Stomach smooth muscle (tissue), 2 donors: ENCODE measurements at regions not wholly inside any gene's neighbourhood (a gene's known extent, or its start where the extent isn't known, plus 50 kb on each side); places are given as distances from the start of the nearest gene placed in this dataset.

Experiments
- H3K27ac ChIP-seq: one replicate; pipeline ENCODE4 v1.7.0; 2013; ENCODE audit warnings: mild to moderate bottlenecking, low read length, inconsistent platforms
- H3K27me3 ChIP-seq, 2 donors: one replicate each; pipeline ENCODE4 v1.7.0; 2013; ENCODE audit warnings: low read length in 2 of 2; ENCODE audit not compliant: insufficient read depth in 2 of 2, control insufficient read depth in 1 of 2
- H3K36me3 ChIP-seq, 2 donors: one replicate each; pipeline ENCODE4 v1.7.0; 2013; ENCODE audit warnings: low read length in 2 of 2; ENCODE audit not compliant: control insufficient read depth in 2 of 2, insufficient read depth in 2 of 2
- H3K4me1 ChIP-seq: one replicate; pipeline ENCODE4 v1.7.0; 2013; ENCODE audit warnings: low read length; ENCODE audit not compliant: control insufficient read depth, insufficient read depth
- H3K4me3 ChIP-seq, 2 donors: one replicate each; pipeline ENCODE4 v1.7.0; 2013; ENCODE audit warnings: low read length in 2 of 2
- H3K9ac ChIP-seq, 2 donors: one replicate each; pipeline ENCODE4 v1.7.0; 2013; ENCODE audit warnings: low read length in 2 of 2, mild to moderate bottlenecking in 1 of 2
- H3K9me3 ChIP-seq, 2 donors: one replicate each; pipeline ENCODE4 v1.7.0; 2013; ENCODE audit warnings: low read length in 2 of 2; ENCODE audit not compliant: control insufficient read depth in 2 of 2
- donor health status: healthy.
- donor health status: Pancreatic carcinoma.

- no peak overlapping the region for H3K27ac ChIP-seq
- H3K4me3 ChIP-seq: peak overlapping the region in 1 of 2 donors; percentile 8
- no peaks in the 10 kb centered on the region for H3K36me3 ChIP-seq
- H3K9ac ChIP-seq: no peak overlapping the region
- no peaks in the 10 kb centered on the region for H3K27me3 ChIP-seq
- peaks cover 4 to 12% of the 10 kb centered on the region in 2 donors for H3K9me3 ChIP-seq
- H3K4me1 ChIP-seq: peaks cover 3% of the 10 kb centered on the region
These were observed 545.4 kb upstream of the FZD8 start for GRCh38 chr10:36187380-36188079.

GRCh38 chr10:36185097-36185496 is 543.0 kb upstream of the FZD8 start:
- no peak overlapping the region for H3K9ac ChIP-seq
- no peak overlapping the region for H3K4me3 ChIP-seq
- H3K27ac ChIP-seq: no peak overlapping the region
- no peaks in the 10 kb centered on the region for H3K27me3 ChIP-seq
- peaks cover 0 to 4% of the 10 kb centered on the region in 2 donors for H3K9me3 ChIP-seq
- H3K4me1 ChIP-seq: peaks cover 3% of the 10 kb centered on the region
- H3K36me3 ChIP-seq: no peaks in the 10 kb centered on the region

- Histone ChIP-seq H3K36me3 (no peaks in the 10 kb centered on the region), H3K27ac (no peak overlapping the region), H3K4me3 (no peak overlapping the region), H3K27me3 (no peaks in the 10 kb centered on the region), H3K4me1 (peaks cover 3% of the 10 kb centered on the region), H3K9me3 (no peaks in the 10 kb centered on the region), H3K9ac (no peak overlapping the region)
These were observed 541.6 kb upstream of the FZD8 start for GRCh38 chr10:36183726-36184125.

- no peaks in the 10 kb centered on the region for H3K9me3 ChIP-seq
- H3K27ac ChIP-seq: no peak overlapping the region
- no peaks in the 10 kb centered on the region for H3K27me3 ChIP-seq
- H3K9ac ChIP-seq: no peak overlapping the region
- peaks cover under 1% of the 10 kb centered on the region for H3K4me1 ChIP-seq
- no peaks in the 10 kb centered on the region for H3K36me3 ChIP-seq
- H3K4me3 ChIP-seq: no peak overlapping the region
These were observed 541.0 kb upstream of the FZD8 start for GRCh38 chr10:36183056-36183455.

- no peak overlapping the region for H3K27ac ChIP-seq
- no peak overlapping the region for H3K4me3 ChIP-seq
- no peaks in the 10 kb centered on the region for H3K27me3 ChIP-seq
- H3K9me3 ChIP-seq: no peaks in the 10 kb centered on the region
- H3K4me1 ChIP-seq: no peaks in the 10 kb centered on the region
- H3K36me3 ChIP-seq: no peaks in the 10 kb centered on the region
- H3K9ac ChIP-seq: no peak overlapping the region
These were observed 540.5 kb upstream of the FZD8 start for GRCh38 chr10:36182606-36183005.

GRCh38 chr10:36182179-36182566 is 540.1 kb upstream of the FZD8 start:
- H3K9ac ChIP-seq: no peak overlapping the region
- H3K27ac ChIP-seq: no peak overlapping the region
- H3K4me3 ChIP-seq: no peak overlapping the region
- H3K9me3 ChIP-seq: no peaks in the 10 kb centered on the region
- H3K27me3 ChIP-seq: no peaks in the 10 kb centered on the region
- no peaks in the 10 kb centered on the region for H3K4me1 ChIP-seq
- no peaks in the 10 kb centered on the region for H3K36me3 ChIP-seq

- no peaks in the 10 kb centered on the region for H3K36me3 ChIP-seq
- H3K9ac ChIP-seq: no peak overlapping the region
- no peaks in the 10 kb centered on the region for H3K27me3 ChIP-seq
- H3K9me3 ChIP-seq: no peaks in the 10 kb centered on the region
- H3K27ac ChIP-seq: no peak overlapping the region
- H3K4me1 ChIP-seq: no peaks in the 10 kb centered on the region
- no peak overlapping the region for H3K4me3 ChIP-seq
These were observed 539.5 kb upstream of the FZD8 start for GRCh38 chr10:36181426-36182178.

- no peaks in the 10 kb centered on the region for H3K4me1 ChIP-seq
- H3K36me3 ChIP-seq: no peaks in the 10 kb centered on the region
These were observed 536.5 kb upstream of the FZD8 start for GRCh38 chr10:36178616-36179015.

GRCh38 chr10:36177071-36177470 is 535.0 kb upstream of the FZD8 start:
- Histone ChIP-seq H3K4me3 (no peak overlapping the region), H3K9me3 (no peaks in the 10 kb centered on the region), H3K27me3 (no peaks in the 10 kb centered on the region), H3K27ac (no peak overlapping the region), H3K4me1 (no peaks in the 10 kb centered on the region), H3K36me3 (no peaks in the 10 kb centered on the region), H3K9ac (no peak overlapping the region)

More at GRCh38 chr10:36178616-36179015, 536.5 kb upstream of the FZD8 start:
- H3K4me3 ChIP-seq: no peak overlapping the region
- H3K27me3 ChIP-seq: no peaks in the 10 kb centered on the region
- no peak overlapping the region for H3K27ac ChIP-seq
- no peaks in the 10 kb centered on the region for H3K9me3 ChIP-seq
- no peak overlapping the region for H3K9ac ChIP-seq

GRCh38 chr10:36175954-36176353 is 533.9 kb upstream of the FZD8 start:
- no peaks in the 10 kb centered on the region for H3K36me3 ChIP-seq
- no peak overlapping the region for H3K4me3 ChIP-seq
- no peaks in the 10 kb centered on the region for H3K9me3 ChIP-seq
- no peak overlapping the region for H3K9ac ChIP-seq
- H3K27me3 ChIP-seq: no peaks in the 10 kb centered on the region
- no peak overlapping the region for H3K27ac ChIP-seq
- H3K4me1 ChIP-seq: no peaks in the 10 kb centered on the region

GRCh38 chr10:36173364-36173763 is 531.3 kb upstream of the FZD8 start:
- Histone ChIP-seq H3K4me1 (no peaks in the 10 kb centered on the region), H3K36me3 (no peaks in the 10 kb centered on the region), H3K4me3 (no peak overlapping the region), H3K9ac (no peak overlapping the region), H3K27ac (no peak overlapping the region), H3K9me3 (no peaks in the 10 kb centered on the region), H3K27me3 (no peaks in the 10 kb centered on the region)
